SK-N-SH treated with all-trans-retinoic acid at 6 μM for 48 hours (cell line): ENCODE measurements at regions not wholly inside any gene's neighbourhood (a gene's known extent, or its start where the extent isn't known, plus 50 kb on each side); places are given as distances from the start of the nearest gene placed in this dataset.

Source experiments
- ATAC-seq: fragments of 200-7000 bp; cut with Tn5 transposase; 3 replicates; pipeline ENCODE4 v1.9.1; 2020; ENCODE audit warnings: mild to moderate bottlenecking, moderate library complexity
- ARNTL ChIP-seq: fragments of 450-650 bp; formaldehyde crosslinking; IDR thresholded peaks from 2 replicates; pipeline ENCODE4 v1.5.0; 2020; ENCODE audit warnings: low read depth, mild to moderate bottlenecking, moderate library complexity, borderline replicate concordance
- CSDC2 ChIP-seq: fragments of 250-450 bp; sonication (Bioruptor Pico); IDR thresholded peaks from 2 replicates; pipeline ENCODE4 v1.5.0; 2020; ENCODE audit warnings: mild to moderate bottlenecking, moderate library complexity
- ESRRG ChIP-seq: fragments of 250-450 bp; sonication (Bioruptor Pico); IDR thresholded peaks from 2 replicates; pipeline ENCODE4 v1.6.1; 2021; ENCODE audit warnings: mild to moderate bottlenecking
- GLIS3 ChIP-seq: fragments of 250-450 bp; sonication (Bioruptor Pico); IDR thresholded peaks from 2 replicates; pipeline ENCODE4 v1.5.0; 2020; ENCODE audit warnings: mild to moderate bottlenecking, moderate library complexity
- ISL1 ChIP-seq: fragments of 250-450 bp; sonication (Bioruptor Pico); IDR thresholded peaks from 2 replicates; pipeline ENCODE4 v2.1.2; 2022; ENCODE audit warnings: mild to moderate bottlenecking, moderate library complexity
- OSR1 ChIP-seq: fragments of 250-450 bp; sonication (Bioruptor Pico); IDR thresholded peaks from 2 replicates; pipeline ENCODE4 v1.8.0; 2022; ENCODE audit warnings: moderate library complexity, mild to moderate bottlenecking, inconsistent platforms
- PPARA ChIP-seq: fragments of 250-450 bp; sonication (Bioruptor Pico); IDR thresholded peaks from 2 replicates; pipeline ENCODE4 v1.5.0; 2020; ENCODE audit warnings: mild to moderate bottlenecking, borderline replicate concordance
- RARB ChIP-seq: fragments of 250-450 bp; sonication (Bioruptor Pico); IDR thresholded peaks from 2 replicates; pipeline ENCODE4 v1.8.0; 2021; ENCODE audit warnings: mild to moderate bottlenecking, moderate library complexity
- SNAI2 ChIP-seq: fragments of 250-450 bp; sonication (Bioruptor Pico); IDR thresholded peaks from 2 replicates; pipeline ENCODE4 v1.5.0; 2020; ENCODE audit warnings: mild to moderate bottlenecking, moderate library complexity
- TCF4 ChIP-seq: fragments of 250-450 bp; sonication (Bioruptor Pico); IDR thresholded peaks from 2 replicates; pipeline ENCODE4 v1.8.0; 2021; ENCODE audit warnings: mild to moderate bottlenecking, moderate library complexity, borderline replicate concordance
- TOX ChIP-seq: fragments of 250-450 bp; sonication (Bioruptor Pico); IDR thresholded peaks from 2 replicates; pipeline ENCODE4 v1.8.0; 2021; ENCODE audit warnings: mild to moderate bottlenecking, moderate library complexity, borderline replicate concordance
- ZC3H10 ChIP-seq: fragments of 250-450 bp; sonication (Bioruptor Pico); IDR thresholded peaks from 2 replicates; pipeline ENCODE4 v1.5.1; 2021; ENCODE audit warnings: mild to moderate bottlenecking, moderate library complexity
- ZFP3 ChIP-seq: fragments of 250-450 bp; sonication (Bioruptor Pico); IDR thresholded peaks from 2 replicates; pipeline ENCODE4 v1.5.0; 2020; ENCODE audit warnings: mild to moderate bottlenecking, moderate library complexity
- ZFP30 ChIP-seq: fragments of 450-650 bp; formaldehyde crosslinking; IDR thresholded peaks from 2 replicates; pipeline ENCODE4 v1.5.0; 2022; ENCODE audit warnings: mild to moderate bottlenecking, moderate library complexity
- ZNF565 ChIP-seq: fragments of 450-650 bp; formaldehyde crosslinking; conservative IDR thresholded peaks from 2 replicates; pipeline ENCODE4 v1.5.0; 2020; ENCODE audit warnings: low read depth, mild to moderate bottlenecking, moderate library complexity
- ZNF70 ChIP-seq: fragments of 450-650 bp; formaldehyde crosslinking; IDR thresholded peaks from 2 replicates; pipeline ENCODE4 v1.5.0; 2020; ENCODE audit warnings: mild to moderate bottlenecking, moderate library complexity
- ZNF8 ChIP-seq: fragments of 450-650 bp; formaldehyde crosslinking; IDR thresholded peaks from 2 replicates; pipeline ENCODE4 v1.5.0; 2020; ENCODE audit warnings: mild to moderate bottlenecking, moderate library complexity
- TF ChIP-seq, protein P1 (sequence below): fragments of 250-450 bp; sonication (Bioruptor Pico); IDR thresholded peaks from 2 replicates; pipeline ENCODE4 v1.5.0; 2020; ENCODE audit warnings: mild to moderate bottlenecking, moderate library complexity
- TF ChIP-seq, protein P2 (sequence below): fragments of 250-450 bp; sonication (Bioruptor Pico); IDR thresholded peaks from 2 replicates; pipeline ENCODE4 v1.8.0; 2020; ENCODE audit warnings: mild to moderate bottlenecking, moderate library complexity, borderline replicate concordance
- TF ChIP-seq, protein P3 (sequence below): fragments of 250-450 bp; sonication (Bioruptor Pico); IDR thresholded peaks from 2 replicates; pipeline ENCODE4 v1.5.1; 2021; ENCODE audit warnings: mild to moderate bottlenecking, moderate library complexity
- TF ChIP-seq, protein P4 (sequence below): fragments of 250-450 bp; sonication (Bioruptor Pico); IDR thresholded peaks from 2 replicates; pipeline ENCODE4 v1.8.0; 2021; ENCODE audit warnings: low read depth, mild to moderate bottlenecking, moderate library complexity, borderline replicate concordance
- TF ChIP-seq, protein P5 (sequence below): fragments of 250-450 bp; sonication (Bioruptor Pico); IDR thresholded peaks from 2 replicates; pipeline ENCODE4 v1.5.1; 2020; ENCODE audit warnings: low read depth, mild to moderate bottlenecking, moderate library complexity

DNA sequence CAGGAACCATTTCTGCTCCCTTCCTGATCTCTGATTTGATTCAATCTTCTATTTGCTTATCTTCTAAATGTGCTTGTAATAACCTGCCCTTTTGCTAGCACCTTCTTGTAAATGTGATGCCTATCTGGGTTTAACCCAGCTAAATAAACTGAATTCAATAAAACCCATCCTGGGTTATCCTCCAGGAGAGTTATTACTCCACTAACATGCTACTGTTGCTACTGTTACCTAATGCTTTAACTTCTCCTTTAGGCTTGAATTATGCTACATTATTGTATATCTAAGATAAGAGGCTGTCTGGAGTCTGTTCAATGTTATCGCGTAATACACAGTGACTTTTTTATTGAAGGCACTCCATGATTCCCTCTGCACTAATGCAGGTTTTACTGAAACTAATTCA, 206.5 kb upstream of the CTAGE1 start:
- no peak for ATAC-seq
- TF ChIP-seq PPARA (CRISPR knock-in tag) (no peak), SNAI2 (CRISPR knock-in tag) (no peak), ARNTL (no peak), ZNF8 (CRISPR knock-in tag) (no peak), GLIS3 (CRISPR knock-in tag) (no peak), ZFP30 (CRISPR knock-in tag) (no peak), CSDC2 (CRISPR knock-in tag) (no peak), ZFP3 (CRISPR knock-in tag) (no peak), TOX (CRISPR knock-in tag) (no peak), ISL1 (no peak), TCF4 (CRISPR knock-in tag) (peak; percentile 88)
- TF ChIP-seq, protein P1, sequence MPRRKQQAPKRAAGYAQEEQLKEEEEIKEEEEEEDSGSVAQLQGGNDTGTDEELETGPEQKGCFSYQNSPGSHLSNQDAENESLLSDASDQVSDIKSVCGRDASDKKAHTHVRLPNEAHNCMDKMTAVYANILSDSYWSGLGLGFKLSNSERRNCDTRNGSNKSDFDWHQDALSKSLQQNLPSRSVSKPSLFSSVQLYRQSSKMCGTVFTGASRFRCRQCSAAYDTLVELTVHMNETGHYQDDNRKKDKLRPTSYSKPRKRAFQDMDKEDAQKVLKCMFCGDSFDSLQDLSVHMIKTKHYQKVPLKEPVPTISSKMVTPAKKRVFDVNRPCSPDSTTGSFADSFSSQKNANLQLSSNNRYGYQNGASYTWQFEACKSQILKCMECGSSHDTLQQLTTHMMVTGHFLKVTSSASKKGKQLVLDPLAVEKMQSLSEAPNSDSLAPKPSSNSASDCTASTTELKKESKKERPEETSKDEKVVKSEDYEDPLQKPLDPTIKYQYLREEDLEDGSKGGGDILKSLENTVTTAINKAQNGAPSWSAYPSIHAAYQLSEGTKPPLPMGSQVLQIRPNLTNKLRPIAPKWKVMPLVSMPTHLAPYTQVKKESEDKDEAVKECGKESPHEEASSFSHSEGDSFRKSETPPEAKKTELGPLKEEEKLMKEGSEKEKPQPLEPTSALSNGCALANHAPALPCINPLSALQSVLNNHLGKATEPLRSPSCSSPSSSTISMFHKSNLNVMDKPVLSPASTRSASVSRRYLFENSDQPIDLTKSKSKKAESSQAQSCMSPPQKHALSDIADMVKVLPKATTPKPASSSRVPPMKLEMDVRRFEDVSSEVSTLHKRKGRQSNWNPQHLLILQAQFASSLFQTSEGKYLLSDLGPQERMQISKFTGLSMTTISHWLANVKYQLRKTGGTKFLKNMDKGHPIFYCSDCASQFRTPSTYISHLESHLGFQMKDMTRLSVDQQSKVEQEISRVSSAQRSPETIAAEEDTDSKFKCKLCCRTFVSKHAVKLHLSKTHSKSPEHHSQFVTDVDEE = peak; percentile 69
- TF ChIP-seq, protein P2, sequence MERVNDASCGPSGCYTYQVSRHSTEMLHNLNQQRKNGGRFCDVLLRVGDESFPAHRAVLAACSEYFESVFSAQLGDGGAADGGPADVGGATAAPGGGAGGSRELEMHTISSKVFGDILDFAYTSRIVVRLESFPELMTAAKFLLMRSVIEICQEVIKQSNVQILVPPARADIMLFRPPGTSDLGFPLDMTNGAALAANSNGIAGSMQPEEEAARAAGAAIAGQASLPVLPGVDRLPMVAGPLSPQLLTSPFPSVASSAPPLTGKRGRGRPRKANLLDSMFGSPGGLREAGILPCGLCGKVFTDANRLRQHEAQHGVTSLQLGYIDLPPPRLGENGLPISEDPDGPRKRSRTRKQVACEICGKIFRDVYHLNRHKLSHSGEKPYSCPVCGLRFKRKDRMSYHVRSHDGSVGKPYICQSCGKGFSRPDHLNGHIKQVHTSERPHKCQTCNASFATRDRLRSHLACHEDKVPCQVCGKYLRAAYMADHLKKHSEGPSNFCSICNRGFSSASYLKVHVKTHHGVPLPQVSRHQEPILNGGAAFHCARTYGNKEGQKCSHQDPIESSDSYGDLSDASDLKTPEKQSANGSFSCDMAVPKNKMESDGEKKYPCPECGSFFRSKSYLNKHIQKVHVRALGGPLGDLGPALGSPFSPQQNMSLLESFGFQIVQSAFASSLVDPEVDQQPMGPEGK (CRISPR knock-in tag) = no peak
- TF ChIP-seq, protein P3, sequence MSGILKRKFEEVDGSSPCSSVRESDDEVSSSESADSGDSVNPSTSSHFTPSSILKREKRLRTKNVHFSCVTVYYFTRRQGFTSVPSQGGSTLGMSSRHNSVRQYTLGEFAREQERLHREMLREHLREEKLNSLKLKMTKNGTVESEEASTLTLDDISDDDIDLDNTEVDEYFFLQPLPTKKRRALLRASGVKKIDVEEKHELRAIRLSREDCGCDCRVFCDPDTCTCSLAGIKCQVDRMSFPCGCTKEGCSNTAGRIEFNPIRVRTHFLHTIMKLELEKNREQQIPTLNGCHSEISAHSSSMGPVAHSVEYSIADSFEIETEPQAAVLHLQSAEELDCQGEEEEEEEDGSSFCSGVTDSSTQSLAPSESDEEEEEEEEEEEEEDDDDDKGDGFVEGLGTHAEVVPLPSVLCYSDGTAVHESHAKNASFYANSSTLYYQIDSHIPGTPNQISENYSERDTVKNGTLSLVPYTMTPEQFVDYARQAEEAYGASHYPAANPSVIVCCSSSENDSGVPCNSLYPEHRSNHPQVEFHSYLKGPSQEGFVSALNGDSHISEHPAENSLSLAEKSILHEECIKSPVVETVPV = no peak

DNA sequence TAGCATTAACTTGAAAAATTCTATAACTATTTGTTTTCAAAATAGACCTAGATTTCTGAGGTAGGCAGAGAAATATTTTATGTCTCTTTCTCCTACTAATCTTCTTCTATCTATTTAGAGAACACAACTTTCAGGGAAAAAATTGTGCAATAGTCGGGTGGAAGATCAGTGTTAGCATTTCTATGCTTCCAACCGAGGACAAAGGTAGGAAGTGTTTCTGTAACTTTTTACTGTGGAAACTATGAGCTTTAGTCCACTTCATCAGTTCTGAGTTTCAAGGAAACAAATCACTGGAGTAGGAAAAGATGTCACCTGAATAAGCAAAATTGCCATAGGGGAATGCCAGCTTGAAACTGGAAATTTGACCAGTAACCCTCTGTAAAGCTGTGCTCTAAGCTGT, 207.7 kb upstream of the CTAGE1 start:
- TF ChIP-seq TCF4 (CRISPR knock-in tag) (no peak), ZNF565 (CRISPR knock-in tag) (no peak), OSR1 (CRISPR knock-in tag) (no peak), ZNF8 (CRISPR knock-in tag) (no peak)
- ATAC-seq = no peak

DNA sequence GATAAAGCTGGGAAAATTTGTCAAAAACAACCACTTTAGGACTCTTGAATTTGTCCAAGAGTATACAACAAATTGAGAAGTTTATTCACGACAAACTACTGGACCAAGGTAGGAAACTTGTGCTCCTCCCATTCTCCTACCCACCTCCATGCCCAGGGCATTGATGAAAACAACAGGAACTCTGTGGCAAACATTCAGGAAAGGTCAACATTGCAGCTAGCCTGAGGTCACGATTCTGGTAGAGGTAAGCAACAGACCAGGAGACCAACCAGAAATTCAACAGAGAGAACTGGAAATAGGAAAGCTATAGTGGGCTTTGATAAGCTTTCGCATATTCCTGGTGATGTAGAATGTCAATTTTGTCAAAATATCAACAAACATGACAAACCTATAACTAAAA, 209.1 kb upstream of the CTAGE1 start:
- ATAC-seq = no peak
- no peak for TF ChIP-seq ZC3H10
- no peak for TF ChIP-seq ZFP30 (CRISPR knock-in tag)
- no peak for TF ChIP-seq RARB (CRISPR knock-in tag)
- TF ChIP-seq TOX (CRISPR knock-in tag) = no peak
- TF ChIP-seq, protein P4, sequence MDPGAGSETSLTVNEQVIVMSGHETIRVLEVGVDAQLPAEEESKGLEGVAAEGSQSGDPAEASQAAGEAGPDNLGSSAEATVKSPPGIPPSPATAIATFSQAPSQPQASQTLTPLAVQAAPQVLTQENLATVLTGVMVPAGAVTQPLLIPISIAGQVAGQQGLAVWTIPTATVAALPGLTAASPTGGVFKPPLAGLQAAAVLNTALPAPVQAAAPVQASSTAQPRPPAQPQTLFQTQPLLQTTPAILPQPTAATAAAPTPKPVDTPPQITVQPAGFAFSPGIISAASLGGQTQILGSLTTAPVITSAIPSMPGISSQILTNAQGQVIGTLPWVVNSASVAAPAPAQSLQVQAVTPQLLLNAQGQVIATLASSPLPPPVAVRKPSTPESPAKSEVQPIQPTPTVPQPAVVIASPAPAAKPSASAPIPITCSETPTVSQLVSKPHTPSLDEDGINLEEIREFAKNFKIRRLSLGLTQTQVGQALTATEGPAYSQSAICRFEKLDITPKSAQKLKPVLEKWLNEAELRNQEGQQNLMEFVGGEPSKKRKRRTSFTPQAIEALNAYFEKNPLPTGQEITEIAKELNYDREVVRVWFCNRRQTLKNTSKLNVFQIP (CRISPR knock-in tag) = no peak
- TF ChIP-seq, protein P3 = no peak

DNA sequence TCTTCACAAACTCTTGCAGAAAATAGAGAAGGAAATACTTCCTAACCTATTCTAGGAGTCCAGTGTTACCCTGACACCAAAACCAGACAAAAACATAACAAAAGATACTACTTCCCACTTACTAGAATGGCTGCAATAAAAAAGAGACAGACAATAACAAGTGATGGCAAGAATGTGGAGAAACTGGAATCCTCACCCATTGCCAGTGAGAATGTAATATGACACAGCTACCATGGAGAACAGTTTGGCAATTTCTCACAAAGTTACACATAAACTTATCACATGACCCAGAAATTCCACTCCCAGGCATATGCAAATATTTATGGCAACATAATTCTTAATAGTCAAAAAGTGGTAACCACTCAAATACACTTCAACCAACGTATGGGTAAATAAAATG, 209.8 kb upstream of the CTAGE1 start:
- ATAC-seq = no peak
- TF ChIP-seq, protein P5, sequence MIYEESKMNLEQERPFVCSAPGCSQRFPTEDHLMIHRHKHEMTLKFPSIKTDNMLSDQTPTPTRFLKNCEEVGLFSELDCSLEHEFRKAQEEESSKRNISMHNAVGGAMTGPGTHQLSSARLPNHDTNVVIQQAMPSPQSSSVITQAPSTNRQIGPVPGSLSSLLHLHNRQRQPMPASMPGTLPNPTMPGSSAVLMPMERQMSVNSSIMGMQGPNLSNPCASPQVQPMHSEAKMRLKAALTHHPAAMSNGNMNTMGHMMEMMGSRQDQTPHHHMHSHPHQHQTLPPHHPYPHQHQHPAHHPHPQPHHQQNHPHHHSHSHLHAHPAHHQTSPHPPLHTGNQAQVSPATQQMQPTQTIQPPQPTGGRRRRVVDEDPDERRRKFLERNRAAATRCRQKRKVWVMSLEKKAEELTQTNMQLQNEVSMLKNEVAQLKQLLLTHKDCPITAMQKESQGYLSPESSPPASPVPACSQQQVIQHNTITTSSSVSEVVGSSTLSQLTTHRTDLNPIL (CRISPR knock-in tag) = no peak
- TF ChIP-seq, protein P4 (CRISPR knock-in tag) = no peak
- TF ChIP-seq ARNTL (no peak), SNAI2 (CRISPR knock-in tag) (no peak), OSR1 (CRISPR knock-in tag) (no peak), PPARA (CRISPR knock-in tag) (no peak), TCF4 (CRISPR knock-in tag) (no peak), ZNF70 (CRISPR knock-in tag) (no peak), ESRRG (CRISPR knock-in tag) (no peak), GLIS3 (CRISPR knock-in tag) (no peak)
